NCI-H774 (cell line): ENCODE measurements at regions not wholly inside any gene's neighbourhood (a gene's known extent, or its start where the extent isn't known, plus 50 kb on each side); places are given as distances from the start of the nearest gene placed in this dataset.
"Not testable (repeated sequence)": the region's sequence is repeated elsewhere in the genome, so short reads cannot be mapped to it uniquely, and the experiment has no call there.

Source experiments
- DNase-seq: peaks from one replicate; lab custom pipeline; 2025; lab: John Stamatoyannopoulos, UW

GRCh38 chr2:134023854-134024253 lies 230.0 kb upstream of the MGAT5 start:
- DNase-seq: no peak

GRCh38 chr2:134027980-134028379 lies 225.9 kb upstream of the MGAT5 start:
- no peak for DNase-seq

GRCh38 chr2:134029418-134029817 lies 224.5 kb upstream of the MGAT5 start:
- DNase-seq: no peak

GRCh38 chr2:134031539-134031938 lies 222.3 kb upstream of the MGAT5 start:
- no peak for DNase-seq

- no peak for DNase-seq
These were observed 218.1 kb upstream of the MGAT5 start for GRCh38 chr2:134035605-134036370.

- no peak for DNase-seq
These were observed 213.8 kb upstream of the MGAT5 start for GRCh38 chr2:134039912-134040581.

- DNase-seq: not testable (repeated sequence)
These were observed 213.2 kb upstream of the MGAT5 start for GRCh38 chr2:134040626-134041172.

GRCh38 chr2:134041877-134042276 lies 212.0 kb upstream of the MGAT5 start:
- no peak for DNase-seq

- DNase-seq: not testable (repeated sequence)
These were observed 210.8 kb upstream of the MGAT5 start for GRCh38 chr2:134043028-134043427.

GRCh38 chr2:134052173-134052572 lies 201.7 kb upstream of the MGAT5 start:
- DNase-seq: no peak

GRCh38 chr2:134056173-134056572 lies 197.7 kb upstream of the MGAT5 start:
- DNase-seq: no peak

GRCh38 chr2:134061066-134061465 lies 192.8 kb upstream of the MGAT5 start:
- DNase-seq: not testable (repeated sequence)

- not testable (repeated sequence) for DNase-seq
These were observed 191.6 kb upstream of the MGAT5 start for GRCh38 chr2:134062235-134062634.

- not testable (repeated sequence) for DNase-seq
These were observed 190.0 kb upstream of the MGAT5 start for GRCh38 chr2:134063916-134064315.

GRCh38 chr2:134070281-134070741 lies 183.6 kb upstream of the MGAT5 start:
- no peak for DNase-seq

GRCh38 chr2:134072341-134072740 lies 181.5 kb upstream of the MGAT5 start:
- no peak for DNase-seq

GRCh38 chr2:134073023-134073422 lies 180.8 kb upstream of the MGAT5 start:
- DNase-seq: no peak

- no peak for DNase-seq
These were observed 179.3 kb upstream of the MGAT5 start for GRCh38 chr2:134074619-134075018.

GRCh38 chr2:134075204-134075603 lies 178.7 kb upstream of the MGAT5 start:
- no peak for DNase-seq

GRCh38 chr2:134078354-134078753 lies 175.5 kb upstream of the MGAT5 start:
- DNase-seq: no peak

GRCh38 chr2:134079373-134079772 lies 174.5 kb upstream of the MGAT5 start:
- DNase-seq: no peak

GRCh38 chr2:134080386-134081089 lies 173.3 kb upstream of the MGAT5 start:
- DNase-seq: no peak
